Embryonic facial prominence (tissue), 1 donor: ENCODE measurements at regions not wholly inside any gene's neighbourhood (a gene's known extent, or its start where the extent isn't known, plus 50 kb on each side); places are given as distances from the start of the nearest gene placed in this dataset.
"Not testable (repeated sequence)": the region's sequence is repeated elsewhere in the genome, so short reads cannot be mapped to it uniquely, and the experiment has no call there.

ENCODE experiments used
- DNase-seq: peaks from one replicate; pipeline ENCODE4 v3.0.0-alpha.2; 2016; ENCODE audit errors: extremely low spot score

- no peak for DNase-seq
Measured at GRCh38 chr6:92161953-92162352, 1257.4 kb downstream of the EPHA7 start.

- DNase-seq = no peak
Measured at GRCh38 chr6:92160226-92160625, 1259.1 kb downstream of the EPHA7 start.

DNA sequence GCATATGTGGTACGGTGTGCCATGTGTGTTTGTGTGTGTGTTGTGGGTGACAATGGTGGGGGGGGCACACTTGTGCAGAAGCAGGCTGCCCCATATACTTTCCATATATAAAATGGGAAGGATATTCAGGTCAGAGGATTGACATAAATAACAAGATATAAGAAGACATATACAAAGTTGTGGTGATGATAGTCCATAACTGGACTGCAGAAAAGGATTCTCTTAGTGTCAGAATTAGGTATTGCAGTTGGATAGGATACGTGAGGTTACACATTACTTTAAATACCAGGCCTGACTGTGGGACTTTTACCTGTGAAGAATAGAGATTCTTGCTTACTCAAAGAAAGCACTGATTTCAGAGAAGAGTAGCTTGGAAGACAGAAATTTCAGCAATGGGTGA, 1260.3 kb downstream of the EPHA7 start:
- no peak for DNase-seq

GRCh38 chr6:92150553-92150952, 1268.8 kb downstream of the EPHA7 start:
- DNase-seq = no peak

DNA sequence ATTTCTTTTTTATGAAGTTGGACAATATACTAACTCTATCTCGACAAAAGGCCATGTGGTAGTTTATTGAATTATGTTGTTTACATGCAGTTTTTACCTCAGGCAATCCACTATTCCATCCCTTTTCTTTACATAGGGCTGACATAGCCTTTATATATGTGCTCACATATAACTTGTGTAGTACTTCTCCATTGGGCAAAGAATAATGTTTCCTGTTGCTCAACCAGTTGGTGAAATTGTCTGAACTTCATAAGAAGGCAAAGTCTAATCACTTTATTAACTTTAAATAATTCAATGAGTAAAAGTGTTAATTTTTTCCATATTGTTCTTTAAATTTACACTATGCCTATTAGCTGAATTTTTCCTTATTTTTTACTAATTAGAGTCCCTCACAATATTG, 1272.1 kb downstream of the EPHA7 start:
- DNase-seq = no peak

GRCh38 chr6:92139601-92140000, 1279.8 kb downstream of the EPHA7 start:
- no peak for DNase-seq

DNA sequence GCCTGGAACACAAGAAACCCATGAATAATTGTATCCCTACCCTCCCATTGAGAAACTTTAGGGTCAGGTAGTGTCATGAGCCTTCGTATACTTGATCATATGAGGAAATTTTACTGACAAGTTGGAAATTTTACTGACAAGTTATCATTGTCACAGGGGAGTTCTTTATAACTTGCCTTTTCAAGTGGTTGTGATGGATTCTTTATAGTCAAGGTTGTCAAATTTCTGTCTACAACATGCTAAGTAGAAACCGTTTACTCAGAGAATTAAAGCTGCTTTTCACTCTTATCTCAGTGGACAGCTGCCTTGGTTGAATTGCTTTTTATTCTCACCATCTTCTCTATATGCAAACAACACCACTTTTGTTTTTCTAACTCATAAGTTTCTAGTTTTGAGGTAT, 1286.4 kb downstream of the EPHA7 start:
- DNase-seq = no peak

GRCh38 chr6:92132457-92132856, 1286.9 kb downstream of the EPHA7 start:
- no peak for DNase-seq

- DNase-seq = no peak
Measured at GRCh38 chr6:92130944-92131343, 1288.4 kb downstream of the EPHA7 start.

DNA sequence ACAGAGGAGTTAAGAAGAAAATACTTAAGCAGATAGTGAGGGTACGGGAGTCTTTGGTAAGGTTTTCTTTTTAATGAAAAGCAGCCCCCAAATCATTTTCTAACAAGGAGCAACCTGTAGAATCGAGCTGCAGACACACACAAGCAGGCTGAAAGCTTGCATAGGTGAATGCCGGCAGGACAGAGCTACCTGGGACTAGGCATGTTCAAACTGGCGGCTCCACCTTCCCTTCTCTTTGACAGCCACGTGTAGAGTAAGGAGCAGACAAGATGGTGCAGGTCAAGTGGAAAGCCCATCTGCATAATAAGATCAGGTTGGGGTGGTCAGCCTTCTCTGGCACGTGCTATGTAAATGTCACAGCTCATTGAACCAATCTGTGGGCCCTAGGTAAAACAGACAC, 1292.4 kb downstream of the EPHA7 start:
- DNase-seq = no peak

DNA sequence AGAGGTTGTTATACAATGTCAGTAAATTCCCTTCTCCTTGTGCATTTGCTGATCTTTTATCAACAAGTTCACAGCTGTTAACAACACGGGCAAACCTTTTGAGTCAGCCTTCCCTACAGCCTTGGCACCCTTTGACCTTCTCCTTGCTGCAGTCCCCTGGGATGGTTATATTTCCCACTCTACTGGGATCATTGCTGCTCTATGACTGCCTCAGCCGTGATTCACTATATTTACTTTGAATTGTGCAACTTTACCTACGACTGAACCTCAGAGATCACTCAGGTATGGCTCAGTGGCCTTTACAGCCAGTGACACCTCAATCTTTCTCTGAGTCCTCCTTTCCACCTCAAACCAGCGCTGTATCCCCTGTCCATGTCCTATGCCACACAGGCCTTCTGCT, 1293.3 kb downstream of the EPHA7 start:
- no peak for DNase-seq

- DNase-seq = no peak
Measured at GRCh38 chr6:92125681-92126080, 1293.7 kb downstream of the EPHA7 start.

GRCh38 chr6:92124200-92124651, 1295.1 kb downstream of the EPHA7 start:
- DNase-seq = no peak

GRCh38 chr6:92122746-92123145, 1296.6 kb downstream of the EPHA7 start:
- DNase-seq = no peak

DNA sequence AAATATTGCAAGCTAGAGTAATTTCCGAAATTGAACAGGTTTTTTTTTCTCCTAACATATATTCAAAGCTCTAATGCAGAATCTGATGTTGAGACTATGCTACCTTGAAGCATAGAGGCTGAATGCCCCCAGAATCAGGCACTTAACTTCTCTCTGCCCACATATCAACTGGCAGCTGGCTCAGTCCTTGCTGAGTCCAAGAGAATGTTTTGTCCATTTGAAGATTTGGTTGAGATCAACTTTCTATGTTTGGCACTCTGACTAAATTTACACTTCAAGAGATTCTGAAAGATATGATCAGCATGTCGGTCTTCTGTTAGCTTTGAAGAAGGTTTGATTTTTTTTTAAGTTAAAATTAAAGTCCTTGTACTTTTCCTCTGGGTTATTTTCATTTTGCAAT, 1298.1 kb downstream of the EPHA7 start:
- no peak for DNase-seq

DNA sequence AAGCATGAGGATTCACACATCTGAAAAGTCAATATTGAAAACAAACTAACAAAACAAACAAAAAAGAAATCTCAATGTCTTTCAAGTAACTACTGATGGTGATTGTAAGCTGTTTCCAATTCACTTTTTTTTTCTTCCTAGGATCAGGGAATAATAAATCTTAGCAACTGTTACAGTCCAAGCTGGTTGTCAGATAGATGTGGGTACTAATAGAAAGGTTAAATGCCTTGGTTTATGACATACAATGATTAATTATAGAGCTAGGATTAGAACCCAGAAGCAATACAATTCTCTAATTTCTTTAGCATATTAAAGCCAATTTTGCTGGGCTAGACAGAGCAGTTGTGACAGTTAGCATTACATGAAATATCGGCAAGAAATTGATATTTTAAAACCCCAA, 1301.6 kb downstream of the EPHA7 start:
- no peak for DNase-seq

DNA sequence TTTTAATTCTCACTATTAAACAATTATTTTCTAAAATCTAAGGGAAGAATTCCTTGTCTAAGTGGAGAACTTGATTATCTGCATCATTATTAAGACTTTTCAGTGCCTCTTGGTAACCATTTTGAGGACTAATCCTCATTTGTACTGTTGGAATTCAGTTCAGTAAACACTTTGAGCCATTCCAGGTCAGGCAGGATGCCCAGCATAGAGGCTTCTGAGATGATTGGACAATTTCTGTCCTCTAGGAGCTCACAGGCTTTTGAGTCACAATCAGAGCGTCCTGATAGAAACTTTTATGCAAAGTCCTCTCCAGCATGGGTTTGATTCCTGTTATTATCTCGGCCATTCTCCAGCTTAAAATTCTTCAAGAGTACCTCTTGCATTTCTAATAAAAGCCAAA, 1304.6 kb downstream of the EPHA7 start:
- no peak for DNase-seq

DNA sequence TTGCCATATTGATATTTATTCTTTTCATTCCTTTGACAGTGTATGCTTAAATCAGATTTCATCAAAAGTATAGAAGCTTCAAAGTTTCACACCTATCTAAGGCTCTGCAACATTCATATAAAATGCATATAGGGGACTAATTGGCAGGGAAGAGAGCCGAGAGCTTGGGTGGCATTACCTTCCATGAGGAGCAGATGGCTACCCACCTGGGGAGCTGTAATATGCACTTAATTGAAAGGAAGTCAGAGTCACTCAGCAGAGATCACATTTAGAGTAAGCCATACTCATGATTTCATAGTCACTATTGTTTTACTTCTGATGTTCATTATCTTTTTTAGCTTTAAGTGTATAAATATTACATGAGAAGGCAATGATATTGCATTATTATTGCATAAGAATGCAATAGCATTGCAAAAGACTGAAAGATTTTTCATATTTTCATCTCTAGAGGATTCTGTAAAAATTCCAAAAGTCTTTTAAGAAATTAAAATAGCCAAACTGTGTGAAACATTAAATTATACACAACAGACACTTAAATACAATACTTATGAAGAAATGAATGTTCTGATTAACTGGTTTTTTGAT, 1305.2 kb downstream of the EPHA7 start:
- DNase-seq = no peak

- no peak for DNase-seq
Measured at GRCh38 chr6:92111386-92111785, 1308.0 kb downstream of the EPHA7 start.

DNA sequence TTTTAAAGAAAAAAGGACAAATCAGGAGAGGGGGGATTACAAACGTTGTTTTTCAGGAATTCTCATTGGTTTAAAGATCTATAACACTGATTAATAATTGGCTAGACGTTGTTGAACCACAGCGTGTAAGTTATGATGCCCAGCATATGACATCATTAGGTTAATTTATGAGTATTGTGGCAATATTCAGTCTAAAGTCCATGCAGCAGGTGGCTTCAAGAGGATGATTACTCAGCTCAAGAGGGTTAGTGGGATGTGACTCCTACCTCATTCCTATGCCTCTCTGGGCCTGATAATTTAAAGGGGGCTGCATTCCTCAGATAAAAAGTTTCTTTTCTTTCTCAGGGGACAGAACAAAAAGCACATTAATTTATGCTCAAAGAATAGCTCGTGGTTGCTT, 1309.0 kb downstream of the EPHA7 start:
- no peak for DNase-seq

- no peak for DNase-seq
Measured at GRCh38 chr6:92109956-92110355, 1309.4 kb downstream of the EPHA7 start.

- no peak for DNase-seq
Measured at GRCh38 chr6:92109256-92109655, 1310.1 kb downstream of the EPHA7 start.

DNA sequence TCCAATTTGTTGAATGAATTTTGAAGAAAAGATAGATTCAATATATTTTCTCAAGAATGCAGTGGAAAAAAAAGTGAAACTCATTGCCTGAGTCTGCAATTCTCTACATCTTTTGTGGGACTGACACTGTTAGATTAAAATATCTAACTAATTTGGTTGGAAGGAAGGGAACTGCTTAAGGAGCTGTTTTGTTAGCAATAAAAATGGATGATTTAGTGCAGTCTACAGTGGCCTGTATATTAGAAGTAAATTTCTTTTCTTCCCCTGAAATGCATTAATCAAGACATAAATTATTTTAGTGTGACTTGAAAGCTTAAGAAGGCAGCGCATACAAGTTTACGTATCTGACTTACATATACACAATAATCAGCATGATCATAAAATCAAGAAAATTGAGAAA, 1332.6 kb downstream of the EPHA7 start:
- DNase-seq = no peak

- not testable (repeated sequence) for DNase-seq
Measured at GRCh38 chr6:92083914-92084313, 1335.4 kb downstream of the EPHA7 start.
